Breast epithelium (tissue), 4 donors: ENCODE measurements at regions not wholly inside any gene's neighbourhood (a gene's known extent, or its start where the extent isn't known, plus 50 kb on each side); places are given as distances from the start of the nearest gene placed in this dataset.

Experiments used
- DNase-seq, 2 donors: peaks; one replicate each; pipeline ENCODE4 v3.0.0-alpha.2; 2019; ENCODE audit warnings: low spot score in 2 of 2
- H3K27ac ChIP-seq, 2 donors: fragments of 200-600 bp; sonication (generic) in 1 of 2; one replicate each; pipeline ENCODE4 v1.5.1; 2016 to 2019; ENCODE audit warnings: mild to moderate bottlenecking in 1 of 2
- H3K27me3 ChIP-seq, 2 donors: fragments of 200-600 bp; sonication (generic) in 1 of 2; one replicate each; pipeline versions ENCODE4 v1.5.1 to v1.6.0; 2017 to 2019; ENCODE audit warnings: control low read depth in 1 of 2, mild to moderate bottlenecking in 1 of 2
- H3K36me3 ChIP-seq: fragments of 200-600 bp; one replicate; pipeline ENCODE4 v1.5.1; 2019
- H3K4me1 ChIP-seq, 2 donors: fragments of 200-600 bp; sonication (generic); one replicate each; pipeline ENCODE4 v1.5.1; 2016 to 2019; ENCODE audit warnings: control low read depth in 1 of 2
- H3K4me3 ChIP-seq, 3 donors: fragments of 200-600 bp; sonication (generic); 1 replicate in 2 of 3; 2 replicates in 1 of 3; pipeline ENCODE4 v1.5.1; 2016 to 2019; ENCODE audit warnings: mild to moderate bottlenecking in 3 of 3, moderate library complexity in 2 of 3
- H3K9me3 ChIP-seq, 2 donors: fragments of 200-600 bp; sonication (generic) in 1 of 2; one replicate each; pipeline ENCODE4 v1.5.1; 2016 to 2019; ENCODE audit warnings: control low read depth in 1 of 2
- POLR2A ChIP-seq: fragments of 450-650 bp; IDR thresholded peaks from one replicate; pipeline ENCODE4 v1.6.1; 2016; ENCODE audit warnings: antibody characterized with exemption, mild to moderate bottlenecking, moderate library complexity
- POLR2AphosphoS5 ChIP-seq, 3 donors: sonication (generic); formaldehyde crosslinking; IDR thresholded peaks; one replicate each; pipeline ENCODE4 v1.6.1; 2017; ENCODE audit warnings: antibody characterized with exemption in 3 of 3
- intact Hi-C: fragments of 100-400 bp; cut with DNase I; formaldehyde crosslinking; loops from one replicate; pipeline ENCODE4 v1.15.1; 2023; ENCODE audit warnings: low total_unique reads
- TF ChIP-seq, protein P1 (sequence below), 3 donors: fragments of 450-650 bp; IDR thresholded peaks; one replicate each; pipeline ENCODE4 v1.5.1; 2016 to 2017; ENCODE audit warnings: antibody characterized with exemption in 3 of 3, mild to moderate bottlenecking in 3 of 3, moderate library complexity in 3 of 3

GRCh38 chr3:64291345-64291744 lies 66.1 kb upstream of the PRICKLE2 start:
- H3K4me1 ChIP-seq = no peaks in the 10 kb centered on the region
- TF ChIP-seq POLR2A = no peak
- TF ChIP-seq POLR2AphosphoS5 (IDR thresholded peaks at IDR 0.05) = peak in 2 of 3 donors; percentile 8 to 59
- TF ChIP-seq, protein P1, sequence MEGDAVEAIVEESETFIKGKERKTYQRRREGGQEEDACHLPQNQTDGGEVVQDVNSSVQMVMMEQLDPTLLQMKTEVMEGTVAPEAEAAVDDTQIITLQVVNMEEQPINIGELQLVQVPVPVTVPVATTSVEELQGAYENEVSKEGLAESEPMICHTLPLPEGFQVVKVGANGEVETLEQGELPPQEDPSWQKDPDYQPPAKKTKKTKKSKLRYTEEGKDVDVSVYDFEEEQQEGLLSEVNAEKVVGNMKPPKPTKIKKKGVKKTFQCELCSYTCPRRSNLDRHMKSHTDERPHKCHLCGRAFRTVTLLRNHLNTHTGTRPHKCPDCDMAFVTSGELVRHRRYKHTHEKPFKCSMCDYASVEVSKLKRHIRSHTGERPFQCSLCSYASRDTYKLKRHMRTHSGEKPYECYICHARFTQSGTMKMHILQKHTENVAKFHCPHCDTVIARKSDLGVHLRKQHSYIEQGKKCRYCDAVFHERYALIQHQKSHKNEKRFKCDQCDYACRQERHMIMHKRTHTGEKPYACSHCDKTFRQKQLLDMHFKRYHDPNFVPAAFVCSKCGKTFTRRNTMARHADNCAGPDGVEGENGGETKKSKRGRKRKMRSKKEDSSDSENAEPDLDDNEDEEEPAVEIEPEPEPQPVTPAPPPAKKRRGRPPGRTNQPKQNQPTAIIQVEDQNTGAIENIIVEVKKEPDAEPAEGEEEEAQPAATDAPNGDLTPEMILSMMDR (IDR thresholded peaks at IDR 0.05) = no peak
- H3K4me3 ChIP-seq = no peak overlapping the region
- H3K9me3 ChIP-seq = no peaks in the 10 kb centered on the region
- intact Hi-C loops = no loop called here
- H3K36me3 ChIP-seq = no peaks in the 10 kb centered on the region
- peak overlapping the region; percentile 36 to 60 for H3K27ac ChIP-seq
- no peaks in the 10 kb centered on the region for H3K27me3 ChIP-seq
- DNase-seq = no peak

GRCh38 chr3:64290864-64291263 lies 65.6 kb upstream of the PRICKLE2 start:
- no peak for TF ChIP-seq POLR2AphosphoS5 (IDR thresholded peaks at IDR 0.05)
- TF ChIP-seq POLR2A = no peak
- TF ChIP-seq, protein P1 (IDR thresholded peaks at IDR 0.05) = no peak
- no peaks in the 10 kb centered on the region for H3K27me3 ChIP-seq
- H3K4me1 ChIP-seq = no peaks in the 10 kb centered on the region
- H3K27ac ChIP-seq = peak overlapping the region; percentile 36 to 60
- no peak for DNase-seq
- no peaks in the 10 kb centered on the region for H3K36me3 ChIP-seq
- H3K9me3 ChIP-seq = no peaks in the 10 kb centered on the region
- intact Hi-C loops = no loop called here
- H3K4me3 ChIP-seq = no peak overlapping the region

- no peak for TF ChIP-seq POLR2AphosphoS5 (IDR thresholded peaks at IDR 0.05)
- DNase-seq = no peak
- Histone ChIP-seq H3K27me3 (no peaks in the 10 kb centered on the region), H3K36me3 (no peaks in the 10 kb centered on the region), H3K9me3 (no peaks in the 10 kb centered on the region), H3K4me3 (no peak overlapping the region), H3K27ac (no peak overlapping the region), H3K4me1 (no peaks in the 10 kb centered on the region)
- intact Hi-C loops = no loop called here
Measured at GRCh38 chr3:64290161-64290560, 64.9 kb upstream of the PRICKLE2 start.

DNA sequence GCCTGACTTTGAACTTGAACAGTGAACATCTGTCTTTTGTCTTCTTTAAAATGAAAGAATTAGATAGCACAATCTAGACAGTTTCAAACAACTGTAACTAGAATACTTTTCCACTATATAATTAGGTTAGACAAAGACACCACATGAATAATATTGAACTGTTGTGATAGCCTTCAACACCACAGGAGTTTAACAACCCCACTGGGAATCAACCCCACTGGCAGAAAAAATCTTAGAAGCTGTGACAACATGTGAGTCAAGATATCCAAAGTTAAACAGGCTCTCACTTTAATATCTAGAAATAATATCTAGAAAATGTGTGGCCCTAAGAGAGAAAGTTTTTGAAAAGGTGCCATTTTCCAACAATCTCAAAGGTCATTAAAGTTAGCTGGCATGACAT lies 64.4 kb upstream of the PRICKLE2 start:
- DNase-seq = no peak
- intact Hi-C loops = no loop called here
- no peaks in the 10 kb centered on the region for H3K9me3 ChIP-seq

DNA sequence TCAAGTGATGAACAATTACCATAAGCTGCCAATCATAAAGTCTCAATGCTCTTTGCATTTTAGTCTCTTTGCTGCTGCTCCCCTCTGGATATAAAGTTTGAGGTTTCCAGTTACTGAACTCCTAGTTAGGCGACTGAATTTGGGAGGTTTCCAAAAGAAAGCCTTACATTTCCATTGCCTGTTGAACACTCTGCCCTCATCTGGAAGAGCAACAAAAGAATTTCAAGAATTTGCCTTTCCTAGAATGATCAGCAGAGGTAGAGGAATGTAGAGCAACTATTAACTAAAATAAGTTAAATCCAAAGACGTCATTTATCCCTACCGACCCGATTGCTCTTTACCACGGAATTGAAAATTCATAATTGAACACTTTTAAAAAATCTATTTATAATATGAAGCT lies 53.4 kb upstream of the PRICKLE2 start:
- H3K4me3 ChIP-seq = no peak overlapping the region
- no peak for DNase-seq
- no peaks in the 10 kb centered on the region for H3K4me1 ChIP-seq
- no peak for TF ChIP-seq POLR2AphosphoS5 (IDR thresholded peaks at IDR 0.05)
- TF ChIP-seq, protein P1 (IDR thresholded peaks at IDR 0.05) = no peak
- no peak for TF ChIP-seq POLR2A
- H3K27me3 ChIP-seq = no peaks in the 10 kb centered on the region
- no peaks in the 10 kb centered on the region for H3K9me3 ChIP-seq
- intact Hi-C loops = loop anchor here (2.0 kb wide), 1 partner anchor 18 kb away; no protein-coding TSS in a partner anchor
- no peaks in the 10 kb centered on the region for H3K36me3 ChIP-seq
- H3K27ac ChIP-seq = no peak overlapping the region

More for the DNA sequence above, 64.4 kb upstream of the PRICKLE2 start:
- TF ChIP-seq POLR2AphosphoS5 (IDR thresholded peaks at IDR 0.05) (no peak), POLR2A (no peak)
- TF ChIP-seq, protein P1 (IDR thresholded peaks at IDR 0.05) = no peak
- no peak overlapping the region for H3K27ac ChIP-seq
- no peaks in the 10 kb centered on the region for H3K36me3 ChIP-seq
- no peaks in the 10 kb centered on the region for H3K27me3 ChIP-seq
- no peak overlapping the region for H3K4me3 ChIP-seq
- H3K4me1 ChIP-seq = no peaks in the 10 kb centered on the region

DNA sequence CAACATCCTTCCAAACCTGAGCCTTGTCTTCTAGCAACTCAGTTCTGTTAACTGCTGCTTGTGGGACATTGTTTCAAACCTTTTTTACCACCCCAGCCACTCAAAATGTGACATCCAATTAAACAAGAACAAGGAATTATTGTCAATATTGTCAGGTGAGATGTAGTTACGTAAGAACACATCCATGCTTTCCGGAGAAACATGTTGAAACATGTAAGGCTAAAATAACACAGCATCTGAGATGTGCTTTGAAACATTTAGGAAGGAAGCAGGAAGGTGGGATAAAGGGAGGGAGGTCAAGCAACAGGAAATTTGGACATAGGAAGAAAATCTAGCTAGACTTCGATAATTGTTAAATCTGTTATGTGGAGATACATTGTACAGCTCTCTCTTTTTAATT lies 50.9 kb upstream of the PRICKLE2 start:
- Histone ChIP-seq H3K4me1 (no peaks in the 10 kb centered on the region), H3K4me3 (no peak overlapping the region), H3K36me3 (no peaks in the 10 kb centered on the region), H3K27ac (no peak overlapping the region), H3K27me3 (no peaks in the 10 kb centered on the region), H3K9me3 (no peaks in the 10 kb centered on the region)
- no peak for DNase-seq
- no peak for TF ChIP-seq POLR2A
- TF ChIP-seq, protein P1 (IDR thresholded peaks at IDR 0.05) = no peak
- no peak for TF ChIP-seq POLR2AphosphoS5 (IDR thresholded peaks at IDR 0.05)
- intact Hi-C loops = no loop called here
